Psoas muscle (tissue), 7 donors: ENCODE measurements at regions not wholly inside any gene's neighbourhood (a gene's known extent, or its start where the extent isn't known, plus 50 kb on each side); places are given as distances from the start of the nearest gene placed in this dataset.

Experiments used
- ATAC-seq, 4 donors: fragments of 200-7000 bp; cut with Tn5 transposase; one replicate each; pipeline ENCODE4 v1.9.1; 2020; ENCODE audit warnings: moderate library complexity in 3 of 4, mild to moderate bottlenecking in 2 of 4
- DNase-seq, 2 donors: peaks; one replicate each; pipeline ENCODE4 v3.0.0-alpha.2; 2020
- H3K27ac ChIP-seq: fragments of 200-600 bp; one replicate; pipeline ENCODE4 v1.8.0; 2022
- H3K27me3 ChIP-seq, 3 donors: fragments of 200-600 bp in 1 of 3; one replicate each; pipeline versions ENCODE4 v1.6.1 to v1.8.0; 2013 to 2022; ENCODE audit warnings: low read length in 2 of 3, mild to moderate bottlenecking in 2 of 3, moderate library complexity in 1 of 3; ENCODE audit not compliant: insufficient read depth in 3 of 3
- H3K36me3 ChIP-seq, 2 donors: fragments of 200-600 bp in 1 of 2; one replicate each; pipeline versions ENCODE4 v1.6.1 to v1.8.0; 2013 to 2022; ENCODE audit warnings: low read depth in 1 of 2, mild to moderate bottlenecking in 1 of 2, moderate library complexity in 1 of 2; ENCODE audit not compliant: insufficient read depth in 1 of 2
- H3K4me1 ChIP-seq: fragments of 200-600 bp; one replicate; pipeline ENCODE4 v1.8.0; 2022
- H3K4me3 ChIP-seq: fragments of 200-600 bp; one replicate; pipeline ENCODE4 v1.8.0; 2022; ENCODE audit warnings: mild to moderate bottlenecking
- H3K9me3 ChIP-seq: fragments of 200-600 bp; one replicate; pipeline ENCODE4 v1.8.0; 2022
- CTCF ChIP-seq: fragments of 200-600 bp; IDR thresholded peaks from one replicate; pipeline ENCODE4 v1.8.0; 2022; ENCODE audit warnings: antibody characterized with exemption
- WGBS, 3 donors: extraction: QIAGEN DNeasy Blood & Tissue Kit; methylation state at CpG; one replicate each; pipeline versions ENCODE4 v1.1.6 to v1.1.7; 2013; 5-methylcytosine and 5-hydroxymethylcytosine counted together
- intact Hi-C, 2 donors: fragments of 100-400 bp; cut with DNase I; formaldehyde crosslinking; loops; one replicate each; pipeline versions ENCODE4 v1.11.0 to v1.14.2; 2022
- donor health status: healthy with polysubstance abuse.
- donor health status: DM: no; HTN: no; CAD: no; lungs with moderate emphysema.
- donor health status: Bipolar disorder and iron deficiency.
- donor health status: healthy.
- donor health status: DM: yes; HTN: yes; CAD: no.
- donor health status: DM: no; HTN: no; CAD: no.
- donor health status: DM: yes; HTN: yes; CAD: no.

DNA sequence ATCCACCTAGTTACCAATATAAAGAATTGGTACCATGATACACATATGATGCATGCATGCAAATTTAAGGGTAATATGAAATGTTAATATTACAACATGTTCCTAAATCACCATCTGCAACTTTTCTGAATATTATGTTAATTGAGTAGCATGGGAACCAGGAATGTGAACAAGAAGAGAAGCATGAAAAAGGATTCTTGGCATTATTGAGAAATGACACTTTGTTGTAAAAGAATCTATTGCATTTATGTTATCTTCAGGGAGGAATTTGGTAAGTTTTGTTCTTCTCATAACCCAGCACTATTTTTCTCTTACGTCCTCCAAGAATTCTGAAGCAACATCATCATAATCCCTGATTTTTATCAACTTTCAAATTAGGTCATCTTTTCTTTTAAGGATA lies 159.9 kb upstream of the SLC25A13 start:
- no peaks in the 10 kb centered on the region for H3K27me3 ChIP-seq
- DNase-seq (no peak), ATAC-seq (no peak)
- no peaks in the 10 kb centered on the region for H3K4me1 ChIP-seq
- H3K4me3 ChIP-seq: no peak overlapping the region
- TF ChIP-seq CTCF: no peak
- no peak overlapping the region for H3K27ac ChIP-seq
- H3K9me3 ChIP-seq: no peaks in the 10 kb centered on the region
- intact Hi-C loops: no loop called here
- H3K36me3 ChIP-seq: no peaks in the 10 kb centered on the region
- 43 to 65% (median 58%) methylated on average over 1 of the region's 1 CpG for WGBS, 3 donors

DNA sequence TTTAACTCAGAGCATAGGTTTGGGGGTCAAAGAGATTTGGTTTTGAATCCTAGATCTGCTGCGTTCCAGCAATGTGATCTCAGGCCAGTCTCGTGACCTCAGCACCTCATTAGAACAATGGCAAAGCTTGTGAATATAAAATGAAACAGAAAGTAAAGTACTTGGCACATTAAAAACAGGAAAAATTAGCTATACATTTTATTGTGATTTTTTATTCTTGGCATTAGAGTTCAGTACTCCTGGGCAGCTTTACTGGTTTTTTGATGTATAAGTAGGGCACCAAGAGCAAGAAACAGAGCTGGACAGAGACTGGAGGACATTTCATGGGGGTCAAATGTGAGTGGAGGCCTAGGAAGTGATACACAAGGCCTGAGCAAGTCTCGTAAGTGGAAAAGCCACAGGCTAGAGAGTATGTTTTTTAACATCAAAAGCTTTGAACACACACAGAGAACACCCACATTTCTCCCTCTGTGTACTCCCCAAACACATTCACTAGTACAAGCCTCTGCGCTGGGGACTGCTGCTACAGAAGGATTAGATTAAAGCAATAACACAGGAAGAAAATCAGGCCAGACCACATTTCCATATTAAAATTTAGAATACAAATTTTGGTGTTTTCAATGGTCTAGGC lies 157.2 kb upstream of the SLC25A13 start:
- Histone ChIP-seq H3K9me3 (no peaks in the 10 kb centered on the region), H3K36me3 (no peaks in the 10 kb centered on the region), H3K4me3 (no peak overlapping the region), H3K27ac (no peak overlapping the region), H3K27me3 (no peaks in the 10 kb centered on the region), H3K4me1 (no peaks in the 10 kb centered on the region)
- 68 to 77% (median 75%) methylated on average over 4 of the region's 4 CpGs for WGBS, 3 donors
- intact Hi-C loops: no loop called here
- ATAC-seq: no peak
- TF ChIP-seq CTCF: no peak
- DNase-seq: no peak

DNA sequence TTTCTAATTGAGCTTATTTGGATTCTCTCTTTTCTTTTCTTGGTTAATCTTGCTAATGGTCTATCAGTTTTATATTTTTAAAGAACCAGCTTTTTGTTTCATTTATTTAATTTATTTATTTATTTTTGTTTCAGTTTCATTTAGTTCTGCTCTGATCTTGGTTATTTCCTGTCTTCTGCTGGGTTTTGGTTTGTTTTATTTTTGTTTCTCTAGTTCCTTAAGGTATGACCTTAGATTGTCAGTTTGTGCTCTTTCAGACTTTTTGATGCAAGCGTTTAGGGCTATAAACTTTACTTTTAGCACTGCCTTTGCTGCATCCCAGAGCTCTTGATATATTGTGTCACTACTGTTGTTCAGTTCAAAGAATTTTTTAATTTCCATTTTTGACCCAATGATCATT lies 149.7 kb upstream of the SLC25A13 start:
- ATAC-seq (no peak), DNase-seq (no peak)
- no peaks in the 10 kb centered on the region for H3K9me3 ChIP-seq
- TF ChIP-seq CTCF: no peak
- WGBS, 3 donors: 77 to 88% (median 86%) methylated on average over 1 of the region's 1 CpG
- H3K4me1 ChIP-seq: no peaks in the 10 kb centered on the region
- intact Hi-C loops: no loop called here
- no peaks in the 10 kb centered on the region for H3K27me3 ChIP-seq
- H3K36me3 ChIP-seq: no peaks in the 10 kb centered on the region
- no peak overlapping the region for H3K27ac ChIP-seq
- no peak overlapping the region for H3K4me3 ChIP-seq

- WGBS, 3 donors: 69 to 82% (median 78%) methylated on average over 2 of the region's 2 CpGs
- intact Hi-C loops: no loop called here
- no peaks in the 10 kb centered on the region for H3K9me3 ChIP-seq
- no peak for TF ChIP-seq CTCF
- H3K27me3 ChIP-seq: no peaks in the 10 kb centered on the region
- H3K36me3 ChIP-seq: no peaks in the 10 kb centered on the region
- ATAC-seq: no peak
- no peak for DNase-seq
- H3K4me3 ChIP-seq: no peak overlapping the region
- no peaks in the 10 kb centered on the region for H3K4me1 ChIP-seq
- no peak overlapping the region for H3K27ac ChIP-seq
These were observed 130.2 kb upstream of the SLC25A13 start for GRCh38 chr7:96452146-96452545.

DNA sequence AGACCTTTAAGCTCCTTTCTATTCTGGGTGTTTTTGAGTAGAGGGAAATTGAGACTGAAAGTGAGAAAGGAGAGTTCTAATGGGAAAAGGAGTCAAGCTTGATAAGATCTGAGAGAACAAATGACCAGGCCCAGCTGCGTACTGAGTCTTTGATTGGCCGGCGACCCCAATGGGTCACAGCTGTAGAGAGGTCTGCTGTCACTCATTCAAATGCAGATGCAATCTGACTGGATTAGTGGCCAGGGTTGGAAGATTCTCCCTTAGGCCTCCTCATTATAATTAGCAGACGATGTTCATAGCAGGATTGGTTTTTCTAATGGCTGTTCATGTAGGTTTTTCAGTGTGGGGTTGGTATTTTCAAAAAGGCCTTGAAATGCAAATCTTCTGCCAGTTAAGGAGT lies 127.2 kb upstream of the SLC25A13 start:
- H3K4me3 ChIP-seq: no peak overlapping the region
- no peaks in the 10 kb centered on the region for H3K9me3 ChIP-seq
- 68 to 80% (median 71%) methylated on average over 4 of the region's 4 CpGs for WGBS, 3 donors
- H3K27ac ChIP-seq: no peak overlapping the region
- ATAC-seq: no peak
- no peak for DNase-seq
- no peaks in the 10 kb centered on the region for H3K27me3 ChIP-seq
- intact Hi-C loops: no loop called here
- TF ChIP-seq CTCF: no peak
- no peaks in the 10 kb centered on the region for H3K36me3 ChIP-seq
- no peaks in the 10 kb centered on the region for H3K4me1 ChIP-seq
